WI38 (cell line): ENCODE measurements at regions not wholly inside any gene's neighbourhood (a gene's known extent, or its start where the extent isn't known, plus 50 kb on each side); places are given as distances from the start of the nearest gene placed in this dataset.

Experiments used
- H3K4me3 ChIP-seq: 2 replicates; pipeline ENCODE4 v1.5.1; 2011; ENCODE audit warnings: low read depth, mild to moderate bottlenecking, control low read depth, low read length
- CTCF ChIP-seq: IDR thresholded peaks from 2 replicates; pipeline ENCODE4 v1.5.1; 2012; ENCODE audit warnings: low read depth, mild to moderate bottlenecking, control low read depth, low read length

- TF ChIP-seq CTCF = no peak
- H3K4me3 ChIP-seq = no peak overlapping the region
These were observed 283.4 kb downstream of the TTLL7 start for GRCh38 chr1:83715550-83715949.

GRCh38 chr1:83709662-83710061, 289.3 kb downstream of the TTLL7 start:
- TF ChIP-seq CTCF = no peak
- H3K4me3 ChIP-seq = no peak overlapping the region

GRCh38 chr1:83706354-83706938, 292.5 kb downstream of the TTLL7 start:
- TF ChIP-seq CTCF = no peak
- H3K4me3 ChIP-seq = no peak overlapping the region

- no peak overlapping the region for H3K4me3 ChIP-seq
- TF ChIP-seq CTCF = no peak
These were observed 293.8 kb downstream of the TTLL7 start for GRCh38 chr1:83705091-83705490.

GRCh38 chr1:83704350-83704749, 294.6 kb downstream of the TTLL7 start:
- no peak for TF ChIP-seq CTCF
- no peak overlapping the region for H3K4me3 ChIP-seq

- no peak overlapping the region for H3K4me3 ChIP-seq
- no peak for TF ChIP-seq CTCF
These were observed 296.6 kb downstream of the TTLL7 start for GRCh38 chr1:83702356-83702755.

- no peak overlapping the region for H3K4me3 ChIP-seq
- TF ChIP-seq CTCF = no peak
These were observed 297.6 kb downstream of the TTLL7 start for GRCh38 chr1:83701355-83701754.
